Breast epithelium (tissue), 3 donors: ENCODE measurements at regions not wholly inside any gene's neighbourhood (a gene's known extent, or its start where the extent isn't known, plus 50 kb on each side); places are given as distances from the start of the nearest gene placed in this dataset.

Experiments
- POLR2A ChIP-seq: fragments of 450-650 bp; IDR thresholded peaks from one replicate; pipeline ENCODE4 v1.6.1; 2016; ENCODE audit warnings: antibody characterized with exemption, mild to moderate bottlenecking, moderate library complexity
- TF ChIP-seq, protein P1 (sequence below), 3 donors: fragments of 450-650 bp; IDR thresholded peaks; one replicate each; pipeline ENCODE4 v1.5.1; 2016 to 2017; ENCODE audit warnings: antibody characterized with exemption in 3 of 3, mild to moderate bottlenecking in 3 of 3, moderate library complexity in 3 of 3

DNA sequence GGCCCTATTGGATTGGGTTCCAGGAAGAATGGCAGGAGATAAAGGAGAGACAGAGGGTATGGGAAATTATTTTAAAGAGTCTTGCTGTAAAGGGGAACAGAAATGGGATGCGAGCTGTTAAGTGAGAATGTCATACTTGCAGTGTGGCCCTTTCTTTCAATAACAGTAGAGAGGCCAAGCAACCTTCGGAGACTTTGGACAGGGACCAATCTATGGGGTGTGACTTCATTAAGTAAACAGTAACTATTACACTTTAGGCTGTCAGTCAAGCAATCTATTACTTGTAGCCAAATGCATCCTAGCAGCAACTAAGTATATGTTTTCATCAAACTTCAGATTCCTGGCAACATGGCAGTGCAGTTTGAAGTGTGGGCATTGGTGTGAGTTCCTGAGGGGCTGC lies 376.2 kb upstream of the LARGE1 start:
- TF ChIP-seq, protein P1, sequence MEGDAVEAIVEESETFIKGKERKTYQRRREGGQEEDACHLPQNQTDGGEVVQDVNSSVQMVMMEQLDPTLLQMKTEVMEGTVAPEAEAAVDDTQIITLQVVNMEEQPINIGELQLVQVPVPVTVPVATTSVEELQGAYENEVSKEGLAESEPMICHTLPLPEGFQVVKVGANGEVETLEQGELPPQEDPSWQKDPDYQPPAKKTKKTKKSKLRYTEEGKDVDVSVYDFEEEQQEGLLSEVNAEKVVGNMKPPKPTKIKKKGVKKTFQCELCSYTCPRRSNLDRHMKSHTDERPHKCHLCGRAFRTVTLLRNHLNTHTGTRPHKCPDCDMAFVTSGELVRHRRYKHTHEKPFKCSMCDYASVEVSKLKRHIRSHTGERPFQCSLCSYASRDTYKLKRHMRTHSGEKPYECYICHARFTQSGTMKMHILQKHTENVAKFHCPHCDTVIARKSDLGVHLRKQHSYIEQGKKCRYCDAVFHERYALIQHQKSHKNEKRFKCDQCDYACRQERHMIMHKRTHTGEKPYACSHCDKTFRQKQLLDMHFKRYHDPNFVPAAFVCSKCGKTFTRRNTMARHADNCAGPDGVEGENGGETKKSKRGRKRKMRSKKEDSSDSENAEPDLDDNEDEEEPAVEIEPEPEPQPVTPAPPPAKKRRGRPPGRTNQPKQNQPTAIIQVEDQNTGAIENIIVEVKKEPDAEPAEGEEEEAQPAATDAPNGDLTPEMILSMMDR (IDR thresholded peaks at IDR 0.05) = no peak
- no peak for TF ChIP-seq POLR2A
